Liver (tissue), 3 donors: ENCODE measurements at regions not wholly inside any gene's neighbourhood (a gene's known extent, or its start where the extent isn't known, plus 50 kb on each side); places are given as distances from the start of the nearest gene placed in this dataset.

ENCODE experiments used
- GABPA ChIP-seq, 2 donors: IDR thresholded peaks in 1 of 2; conservative IDR thresholded peaks in 1 of 2; 2 replicates each; pipeline ENCODE4 v1.6.1; 2016; ENCODE audit warnings: antibody characterized with exemption in 2 of 2, mild to moderate bottlenecking in 1 of 2, moderate library complexity in 1 of 2
- HNF4A ChIP-seq, 2 donors: conservative IDR thresholded peaks; 2 replicates each; pipeline ENCODE4 v1.6.1; 2016; ENCODE audit warnings: antibody characterized with exemption in 2 of 2, mild to moderate bottlenecking in 2 of 2
- NR2F2 ChIP-seq: IDR thresholded peaks from 2 replicates; pipeline ENCODE4 v1.6.1; 2016; ENCODE audit warnings: antibody characterized with exemption
- RAD21 ChIP-seq, 2 donors: IDR thresholded peaks; 2 replicates each; pipeline ENCODE4 v1.6.1; 2016; ENCODE audit warnings: antibody characterized with exemption in 2 of 2, mild to moderate bottlenecking in 2 of 2
- REST ChIP-seq: IDR thresholded peaks from 2 replicates; pipeline ENCODE4 v1.6.1; 2016; ENCODE audit warnings: antibody characterized with exemption, mild to moderate bottlenecking
- TAF1 ChIP-seq: conservative IDR thresholded peaks from 2 replicates; pipeline ENCODE4 v1.6.1; 2016; ENCODE audit warnings: antibody characterized with exemption, mild to moderate bottlenecking
- YY1 ChIP-seq: IDR thresholded peaks from 2 replicates; pipeline ENCODE4 v1.6.1; 2016; ENCODE audit warnings: antibody characterized with exemption, mild to moderate bottlenecking
- TF ChIP-seq, protein P1 (sequence below): fragments of 150-350 bp; IDR thresholded peaks from 2 replicates; pipeline ENCODE4 v1.5.1; 2017; ENCODE audit warnings: improper control_type of control experiment, low read depth, low read length; ENCODE audit not compliant: missing input control
- TF ChIP-seq, protein P2 (sequence below): IDR thresholded peaks from 2 replicates; pipeline ENCODE4 v1.6.1; 2016; ENCODE audit warnings: antibody characterized with exemption
- donor health status: healthy.
- donor health status: healthy.

- TF ChIP-seq, protein P1, sequence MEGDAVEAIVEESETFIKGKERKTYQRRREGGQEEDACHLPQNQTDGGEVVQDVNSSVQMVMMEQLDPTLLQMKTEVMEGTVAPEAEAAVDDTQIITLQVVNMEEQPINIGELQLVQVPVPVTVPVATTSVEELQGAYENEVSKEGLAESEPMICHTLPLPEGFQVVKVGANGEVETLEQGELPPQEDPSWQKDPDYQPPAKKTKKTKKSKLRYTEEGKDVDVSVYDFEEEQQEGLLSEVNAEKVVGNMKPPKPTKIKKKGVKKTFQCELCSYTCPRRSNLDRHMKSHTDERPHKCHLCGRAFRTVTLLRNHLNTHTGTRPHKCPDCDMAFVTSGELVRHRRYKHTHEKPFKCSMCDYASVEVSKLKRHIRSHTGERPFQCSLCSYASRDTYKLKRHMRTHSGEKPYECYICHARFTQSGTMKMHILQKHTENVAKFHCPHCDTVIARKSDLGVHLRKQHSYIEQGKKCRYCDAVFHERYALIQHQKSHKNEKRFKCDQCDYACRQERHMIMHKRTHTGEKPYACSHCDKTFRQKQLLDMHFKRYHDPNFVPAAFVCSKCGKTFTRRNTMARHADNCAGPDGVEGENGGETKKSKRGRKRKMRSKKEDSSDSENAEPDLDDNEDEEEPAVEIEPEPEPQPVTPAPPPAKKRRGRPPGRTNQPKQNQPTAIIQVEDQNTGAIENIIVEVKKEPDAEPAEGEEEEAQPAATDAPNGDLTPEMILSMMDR: no peak
- TF ChIP-seq GABPA (IDR thresholded peaks at IDR 0.05 in 1 of 2, conservative IDR thresholded peaks at IDR 0.05 in 1 of 2) (no peak), TAF1 (no peak), NR2F2 (no peak), RAD21 (IDR thresholded peaks at IDR 0.05) (no peak), YY1 (no peak), REST (no peak), HNF4A (conservative IDR thresholded peaks at IDR 0.05) (no peak)
- TF ChIP-seq, protein P2, sequence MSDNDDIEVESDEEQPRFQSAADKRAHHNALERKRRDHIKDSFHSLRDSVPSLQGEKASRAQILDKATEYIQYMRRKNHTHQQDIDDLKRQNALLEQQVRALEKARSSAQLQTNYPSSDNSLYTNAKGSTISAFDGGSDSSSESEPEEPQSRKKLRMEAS: no peak
Observed at GRCh38 chr2:66821168-66821567, 386.2 kb downstream of the MEIS1 start.
